GM12878 (cell line): ENCODE measurements at regions not wholly inside any gene's neighbourhood (a gene's known extent, or its start where the extent isn't known, plus 50 kb on each side); places are given as distances from the start of the nearest gene placed in this dataset.

Experiments
- ATAC-seq: fragments of 200-7000 bp; cut with Tn5 transposase; 3 replicates; pipeline ENCODE4 v1.9.1; 2020; ENCODE audit warnings: mild to moderate bottlenecking, moderate library complexity
- BruUV-seq: library from RNA; stranded (reverse); fragments of 400-500 nt; replicated peaks from 2 replicates; lab custom pipeline; 2021; lab: Mats Ljungman, UMichigan
- CTCF ChIA-PET: fragments of 300-600 bp; sonication (Branson Sonifier 250); formaldehyde crosslinking; extraction: SDS; loops from one replicate; lab custom pipeline; 2021; ENCODE audit warnings: inconsistent platforms; lab: Yijun Ruan, JAX
- POLR2A ChIA-PET: fragments of 350-600 bp; formaldehyde crosslinking; extraction: SDS; loops from one replicate; lab custom pipeline; 2021; ENCODE audit warnings: inconsistent platforms; lab: Charles Lee
- RAD21 ChIA-PET: fragments of 300-600 bp; sonication (Branson Sonifier 250); formaldehyde crosslinking; loops from one replicate; lab custom pipeline; 2023; ENCODE audit warnings: antibody characterized with exemption; ENCODE audit not compliant: unreplicated experiment; lab: Charles Lee
- SMC1A ChIA-PET: fragments of 300-600 bp; sonication (Branson Sonifier 250); formaldehyde crosslinking; loops from one replicate; lab custom pipeline; 2023; ENCODE audit not compliant: unreplicated experiment, uncharacterized antibody; lab: Charles Lee
- DNase-seq: peaks from one replicate; pipeline ENCODE4 v3.0.0-alpha.2; 2011; ENCODE audit warnings: low read depth, low spot score
- FAIRE-seq: peaks from 3 replicates; lab custom pipeline; 2011; peaks lifted over from hg19 to GRCh38; lab: Jason Lieb, UNC
- H2AFZ ChIP-seq: 2 replicates; pipeline ENCODE4 v1.6.0; 2011; ENCODE audit warnings: low read depth, low read length, control low read depth; ENCODE audit not compliant: control insufficient read depth
- H3K27ac ChIP-seq: 2 replicates; pipeline ENCODE4 v1.5.1; 2011; ENCODE audit warnings: control low read depth; ENCODE audit not compliant: control insufficient read depth, insufficient read depth
- H3K27me3 ChIP-seq, 2 experiments: replicated peaks in 1 of 2; 2 replicates each; pipeline versions ENCODE4 v1.6.0 to v1.6.1; 2011; ENCODE audit warnings: low read length in 1 of 2; ENCODE audit not compliant: control insufficient read depth in 2 of 2, insufficient read depth in 2 of 2
- H3K36me3 ChIP-seq, 2 experiments: 2 replicates each; pipeline ENCODE4 v1.5.1; 2011; ENCODE audit warnings: low read length in 1 of 2; ENCODE audit not compliant: control insufficient read depth in 2 of 2, insufficient read depth in 2 of 2
- H3K4me1 ChIP-seq: 2 replicates; pipeline ENCODE4 v1.6.1; 2011; ENCODE audit warnings: mild to moderate bottlenecking, low read length, moderate library complexity, mixed read lengths; ENCODE audit not compliant: control insufficient read depth, insufficient read depth
- H3K4me2 ChIP-seq: 2 replicates; pipeline ENCODE4 v1.6.0; 2011; ENCODE audit warnings: control low read depth; ENCODE audit not compliant: control insufficient read depth, insufficient read depth
- H3K4me3 ChIP-seq: fragments of 200-600 bp; sonication (generic); 2 replicates; pipeline ENCODE4 v1.5.1; 2016
- H3K79me2 ChIP-seq: 2 replicates; pipeline ENCODE4 v1.6.0; 2011; ENCODE audit warnings: low read length; ENCODE audit not compliant: control insufficient read depth, insufficient read depth
- H3K9ac ChIP-seq: 2 replicates; pipeline ENCODE4 v1.8.0; 2011; ENCODE audit warnings: low read length, control low read depth, mixed read lengths; ENCODE audit not compliant: control insufficient read depth, insufficient read depth
- H3K9me3 ChIP-seq: replicated peaks from 3 replicates; pipeline ENCODE4 v1.5.1; 2011; ENCODE audit warnings: mild to moderate bottlenecking, low read length; ENCODE audit not compliant: control insufficient read depth, insufficient read depth
- H4K20me1 ChIP-seq: 2 replicates; pipeline ENCODE4 v1.6.0; 2011; ENCODE audit not compliant: control insufficient read depth, insufficient read depth
- BHLHE40 ChIP-seq, 2 experiments: fragments of 450-650 bp in 1 of 2; IDR thresholded peaks; 2 replicates each; pipeline ENCODE4 v1.6.1; 2011 to 2017; ENCODE audit warnings: low read depth in 2 of 2, borderline replicate concordance in 1 of 2, improper control_type of control experiment in 1 of 2, low read length in 1 of 2, mild to moderate bottlenecking in 1 of 2
- BRCA1 ChIP-seq: IDR thresholded peaks from 2 replicates; pipeline ENCODE4 v1.6.1; 2011; ENCODE audit warnings: low read depth, low read length, improper control_type of control experiment
- EZH2 ChIP-seq: IDR thresholded peaks from 2 replicates; pipeline ENCODE4 v1.6.1; 2012; ENCODE audit warnings: low read depth, mild to moderate bottlenecking, control low read depth, inconsistent platforms, low read length, borderline replicate concordance; ENCODE audit not compliant: control insufficient read depth
- MTA2 ChIP-seq: fragments of 450-650 bp; IDR thresholded peaks from 2 replicates; pipeline ENCODE4 v1.6.1; 2016; ENCODE audit warnings: low read depth, mild to moderate bottlenecking, moderate library complexity
- MXI1 ChIP-seq: fragments of 150-350 bp; IDR thresholded peaks from 2 replicates; pipeline ENCODE4 v1.6.1; 2011; ENCODE audit warnings: low read depth, mild to moderate bottlenecking, inconsistent platforms, low read length, improper control_type of control experiment
- NFYA ChIP-seq: IDR thresholded peaks from 2 replicates; pipeline ENCODE4 v1.6.1; 2011; ENCODE audit warnings: low read depth, mild to moderate bottlenecking, low read length, improper control_type of control experiment, borderline replicate concordance
- NFYB ChIP-seq: IDR thresholded peaks from 2 replicates; pipeline ENCODE4 v1.6.1; 2011; ENCODE audit warnings: low read depth, mild to moderate bottlenecking, low read length, improper control_type of control experiment, moderate library complexity; ENCODE audit not compliant: insufficient read depth
- PML ChIP-seq: IDR thresholded peaks from 2 replicates; pipeline ENCODE4 v1.6.1; 2012; ENCODE audit warnings: low read length, inconsistent platforms
- YBX1 ChIP-seq: fragments of 450-650 bp; IDR thresholded peaks from 2 replicates; pipeline ENCODE4 v1.6.1; 2016; ENCODE audit warnings: antibody characterized with exemption
- ZBTB33 ChIP-seq: fragments of 450-650 bp; IDR thresholded peaks from 2 replicates; pipeline ENCODE4 v1.6.1; 2017; ENCODE audit warnings: mild to moderate bottlenecking
- ZNF622 ChIP-seq: fragments of 450-650 bp; IDR thresholded peaks from 2 replicates; pipeline ENCODE4 v1.6.1; 2017; ENCODE audit warnings: mild to moderate bottlenecking, inconsistent platforms
- WGBS: methylation state at CpG from one replicate; pipeline ENCODE4 v1.1.6; 2016; ENCODE audit warnings: low lambda C conversion rate; ENCODE audit not compliant: insufficient replicate concordance, insufficient coverage; ENCODE audit errors: missing lambda C conversion rate; 5-methylcytosine and 5-hydroxymethylcytosine counted together
- in situ Hi-C: fragments of 300-500 bp; cut with MboI; formaldehyde crosslinking; loops from 9 replicates; pipeline ENCODE4 v1.14.3; 2018; ENCODE audit warnings: mixed read lengths
- intact Hi-C: fragments of 100-400 bp; cut with micrococcal nuclease; formaldehyde crosslinking; loops from one replicate; pipeline ENCODE4 v1.14.2; 2022; ENCODE audit not compliant: unreplicated experiment

- Histone ChIP-seq H3K4me2 (no peak overlapping the region), H3K36me3 (no peaks in the 10 kb centered on the region), H3K27ac (no peak overlapping the region), H3K9me3 (no peaks in the 10 kb centered on the region), H3K9ac (no peak overlapping the region), H4K20me1 (no peaks in the 10 kb centered on the region), H3K79me2 (no peaks in the 10 kb centered on the region), H3K27me3 (no peaks in the 10 kb centered on the region), H2AFZ (no peak overlapping the region), H3K4me3 (no peak overlapping the region), H3K4me1 (no peaks in the 10 kb centered on the region)
- ChIA-PET CTCF (no interaction called here), RAD21 (no interaction called here), POLR2A (no interaction called here), SMC1A (no interaction called here)
- no peak for FAIRE-seq
- intact Hi-C loops (no loop called here), in situ Hi-C loops (no loop called here)
- TF ChIP-seq EZH2 (no peak), PML (no peak), NFYA (no peak), NFYB (no peak), BRCA1 (no peak), YBX1 (no peak), ZBTB33 (no peak), ZNF622 (no peak), BHLHE40 (IDR thresholded peaks at IDR 0.05; ENCODE audit: borderline replicate concordance in 1 of 2, low read depth in 2 of 2, low read length in 1 of 2) (no peak), MTA2 (no peak), MXI1 (no peak)
- ATAC-seq: no peak
- 20% methylated on average over 4 of the region's 4 CpGs for WGBS
- no TSS peak for BruUV-seq
- DNase-seq: no peak
Observed at GRCh38 chr7:52005613-52006012, 689.0 kb upstream of the COBL start.
